ENCODE measurements at regions not wholly inside any gene's neighbourhood (a gene's known extent, or its start where the extent isn't known, plus 50 kb on each side); places are given as distances from the start of the nearest gene placed in this dataset.
A peak's percentile ranks its signal among the peaks of the same experiment; 100 is the strongest.
"Not testable (repeated sequence)": the region's sequence is repeated elsewhere in the genome, so short reads cannot be mapped to it uniquely, and the experiment has no call there.

GRCh38 chr2:76697439-76697838 lies 824.7 kb downstream of the LRRTM4 start:
- not testable (repeated sequence) for DNase-seq (ENCODE audit: low spot score)

- DNase-seq (ENCODE audit: low spot score): no peak
Observed at GRCh38 chr2:76692908-76693307, 829.3 kb downstream of the LRRTM4 start.

GRCh38 chr2:76688732-76689131 lies 833.4 kb downstream of the LRRTM4 start:
- no peak for DNase-seq (ENCODE audit: low spot score)

DNA sequence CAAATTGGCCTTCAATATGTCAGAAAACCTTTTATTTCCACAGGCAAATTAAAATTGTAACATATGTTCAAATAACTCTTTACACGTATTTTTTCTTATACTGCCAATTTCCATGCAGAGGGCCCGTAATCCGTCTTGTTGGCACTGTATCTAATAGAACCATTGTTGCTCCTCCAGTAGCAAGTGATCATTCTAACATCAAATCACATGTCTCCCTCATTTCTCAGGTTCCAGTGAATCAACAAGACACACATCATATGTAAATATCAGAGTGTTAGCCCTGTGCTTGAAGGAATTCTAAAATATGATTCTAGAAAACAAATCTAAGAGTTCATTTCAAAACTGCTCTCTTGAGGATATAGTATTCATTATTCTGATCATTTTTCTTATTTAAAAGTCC lies 834.3 kb downstream of the LRRTM4 start:
- no peak for DNase-seq (ENCODE audit: low spot score)

DNA sequence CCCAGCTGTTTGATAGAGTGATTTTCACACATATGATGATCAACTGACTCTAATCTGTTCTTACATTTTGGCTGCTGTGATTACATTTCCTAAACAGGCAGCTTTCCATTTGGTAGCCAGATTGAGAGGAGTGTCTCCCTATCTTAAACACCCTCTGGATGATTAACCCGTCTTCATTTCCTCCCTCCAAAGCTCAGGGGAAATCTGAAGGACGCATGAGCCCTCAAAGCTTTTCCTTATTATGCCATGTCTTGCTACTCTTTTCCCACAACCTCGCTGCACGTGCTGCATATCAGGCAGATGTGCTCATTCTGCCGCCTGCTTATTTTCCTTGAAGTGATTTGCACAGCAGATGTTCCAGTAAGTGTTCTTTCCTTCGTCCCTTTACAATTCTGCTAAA lies 837.4 kb downstream of the LRRTM4 start:
- DNase-seq (ENCODE audit: low spot score): no peak

- no peak for DNase-seq (ENCODE audit: low spot score)
Observed at GRCh38 chr2:76679025-76679396, 843.2 kb downstream of the LRRTM4 start.

- no peak for DNase-seq (ENCODE audit: low spot score)
Observed at GRCh38 chr2:76678383-76679024, 843.7 kb downstream of the LRRTM4 start.

DNA sequence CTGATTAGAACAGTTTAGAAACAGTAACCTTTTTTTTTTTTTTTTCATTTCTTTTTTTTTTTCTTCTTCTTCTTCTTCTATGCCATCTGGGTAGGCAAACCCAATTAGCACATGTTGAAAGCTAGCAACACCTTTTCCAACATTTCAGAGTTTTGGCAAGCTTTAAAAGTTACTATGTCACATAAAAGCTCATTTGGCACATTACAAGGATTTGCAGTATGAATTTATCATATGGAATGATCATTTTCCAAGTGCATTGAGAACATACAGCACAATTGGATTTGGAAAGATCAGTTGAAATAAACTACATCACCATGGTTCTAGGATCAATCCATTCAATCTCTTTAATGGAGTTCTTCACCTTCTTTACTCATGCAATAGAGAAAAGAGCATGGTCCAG lies 847.0 kb downstream of the LRRTM4 start:
- no peak for DNase-seq (ENCODE audit: low spot score)

DNA sequence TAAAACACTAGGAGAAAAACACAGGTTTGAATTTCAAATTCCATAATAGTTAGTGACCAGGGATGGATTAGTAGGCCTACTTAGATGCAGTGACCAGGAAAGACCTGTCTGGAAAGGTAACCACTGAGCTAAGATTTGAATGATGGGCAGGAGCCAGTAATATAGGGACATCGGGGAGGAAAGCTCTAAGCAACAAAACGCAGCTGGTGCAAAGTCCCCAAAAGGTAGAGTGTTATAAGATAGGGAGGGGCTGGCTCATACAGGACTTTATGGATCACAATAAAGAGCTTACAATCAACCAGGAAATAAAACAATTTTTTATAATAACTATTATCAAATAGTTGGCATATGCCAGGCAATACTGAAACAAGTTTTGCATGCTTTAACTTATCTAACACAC lies 849.4 kb downstream of the LRRTM4 start:
- DNase-seq (ENCODE audit: low spot score): no peak

- no peak for DNase-seq (ENCODE audit: low spot score)
Observed at GRCh38 chr2:76669966-76670465, 852.2 kb downstream of the LRRTM4 start.

- DNase-seq (ENCODE audit: low spot score): no peak
Observed at GRCh38 chr2:76668279-76668678, 853.9 kb downstream of the LRRTM4 start.

DNA sequence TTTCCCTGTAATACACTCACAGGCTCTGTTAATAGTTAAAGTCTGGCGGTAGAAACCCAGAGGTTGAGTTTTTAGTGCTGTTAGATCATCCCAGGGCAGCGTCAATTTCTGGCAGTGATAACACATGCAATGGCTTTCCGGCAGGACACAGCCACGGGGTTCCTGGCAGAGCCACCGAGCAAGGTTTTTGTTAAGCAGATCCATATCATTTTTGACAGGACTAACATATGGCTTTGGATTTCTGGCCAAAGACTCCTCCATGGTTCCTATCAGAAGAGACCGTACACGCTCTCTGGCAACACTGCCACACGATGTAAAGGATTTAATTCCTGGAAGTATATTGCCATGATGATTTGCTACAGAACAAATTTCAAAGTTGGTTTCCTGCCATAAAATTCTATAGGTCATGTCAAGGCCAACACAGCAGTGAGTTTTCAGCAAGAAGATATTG lies 854.3 kb downstream of the LRRTM4 start:
- DNase-seq (ENCODE audit: low spot score): no peak

GRCh38 chr2:76642129-76642528 lies 880.0 kb downstream of the LRRTM4 start:
- no peak for DNase-seq (ENCODE audit: low spot score)

- no peak for DNase-seq (ENCODE audit: low spot score)
Observed at GRCh38 chr2:76641506-76641905, 880.7 kb downstream of the LRRTM4 start.

GRCh38 chr2:76640905-76641304 lies 881.3 kb downstream of the LRRTM4 start:
- no peak for DNase-seq (ENCODE audit: low spot score)

- DNase-seq (ENCODE audit: low spot score): no peak
Observed at GRCh38 chr2:76639171-76639680, 883.0 kb downstream of the LRRTM4 start.

DNA sequence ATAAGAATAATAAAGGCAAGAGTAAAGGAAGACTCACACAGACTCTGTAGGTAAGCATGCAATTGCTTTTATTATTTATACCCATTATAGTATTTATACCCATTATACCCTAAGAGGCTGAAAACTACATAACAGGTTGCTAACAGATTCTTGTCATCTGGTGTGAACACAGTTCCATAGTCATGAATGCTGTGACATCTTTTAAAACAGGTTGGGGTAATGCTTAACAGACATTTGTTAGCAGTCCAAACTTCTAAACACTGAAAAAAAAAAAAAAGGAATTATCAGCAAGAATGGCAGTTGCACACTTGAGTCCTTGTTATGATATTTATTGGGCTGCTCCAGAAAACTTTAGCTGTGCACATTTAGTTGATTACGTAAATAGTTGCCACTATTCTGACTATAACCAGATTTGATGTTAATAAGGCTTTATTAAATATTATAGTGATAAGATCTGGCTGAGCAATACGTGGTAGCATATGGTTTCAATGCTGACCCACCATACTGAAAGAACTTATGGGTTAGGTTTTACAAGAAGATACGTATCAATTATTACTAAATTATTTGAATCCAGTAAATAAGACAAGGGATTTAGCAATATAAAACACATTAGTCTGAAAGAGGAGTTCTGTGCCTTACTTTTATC lies 888.8 kb downstream of the LRRTM4 start:
- DNase-seq (ENCODE audit: low spot score): no peak

- no peak for DNase-seq (ENCODE audit: low spot score)
Observed at GRCh38 chr2:76625101-76625500, 897.1 kb downstream of the LRRTM4 start.

- DNase-seq (ENCODE audit: low spot score): no peak
Observed at GRCh38 chr2:76613330-76613729, 902.6 kb upstream of the GCFC2 start.

DNA sequence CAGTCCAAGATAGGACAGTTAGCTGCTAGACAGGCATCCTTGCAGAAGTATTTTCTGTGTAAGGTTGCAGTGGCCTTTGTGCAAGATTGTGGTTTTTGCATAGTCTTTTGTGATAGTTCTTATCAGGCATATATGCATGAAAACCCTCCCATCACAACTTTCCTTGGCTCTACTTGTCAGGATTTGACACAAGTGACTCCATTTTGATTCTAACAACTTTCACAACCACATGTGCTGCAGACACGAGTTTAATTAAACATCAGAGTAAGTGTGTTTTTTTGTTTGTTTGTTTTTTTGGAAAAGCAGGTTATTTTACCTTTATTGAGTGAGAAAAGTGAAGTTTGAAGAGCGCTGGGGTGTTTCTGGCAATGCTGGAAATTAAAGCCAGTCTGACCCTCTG lies 902.0 kb upstream of the GCFC2 start:
- no peak for DNase-seq (ENCODE audit: low spot score)

DNA sequence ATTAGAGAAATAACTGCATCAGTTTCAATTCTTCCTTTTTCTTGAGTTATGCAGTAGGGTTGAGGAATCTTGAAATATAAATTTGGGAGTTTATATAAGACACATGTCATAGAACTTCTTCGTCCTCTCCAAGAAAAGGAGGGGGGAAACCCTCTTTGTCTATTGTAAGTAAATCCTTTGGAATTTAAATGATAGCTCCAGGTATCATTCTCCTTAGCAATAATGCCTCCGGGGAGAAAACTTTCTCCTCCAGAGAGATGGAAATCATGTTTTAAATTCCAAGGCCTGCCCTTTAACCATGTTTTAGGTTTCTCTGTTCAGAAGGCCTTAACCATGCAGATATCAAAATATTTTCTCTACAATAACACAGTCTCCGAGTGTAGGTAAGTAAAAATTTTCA lies 899.7 kb upstream of the GCFC2 start:
- DNase-seq (ENCODE audit: low spot score): no peak

- DNase-seq (ENCODE audit: low spot score): peak; percentile 23
Observed at GRCh38 chr2:76599732-76600368, 889.1 kb upstream of the GCFC2 start.

- no peak for DNase-seq (ENCODE audit: low spot score)
Observed at GRCh38 chr2:76584474-76584873, 873.8 kb upstream of the GCFC2 start.
